HEK293T (cell line): ENCODE measurements at regions not wholly inside any gene's neighbourhood (a gene's known extent, or its start where the extent isn't known, plus 50 kb on each side); places are given as distances from the start of the nearest gene placed in this dataset.

Source experiments
- CTCF ChIA-PET: fragments of 350-600 bp; formaldehyde crosslinking; extraction: SDS; loops from one replicate; lab custom pipeline; 2021; ENCODE audit warnings: antibody characterized with exemption, inconsistent platforms; lab: Yijun Ruan, JAX
- POLR2A ChIA-PET: fragments of 350-600 bp; formaldehyde crosslinking; extraction: SDS; loops from one replicate; lab custom pipeline; 2020; ENCODE audit warnings: antibody characterized with exemption, inconsistent platforms; lab: Yijun Ruan, JAX
- DNase-seq: peaks from one replicate; pipeline ENCODE4 v3.0.0; 2012; ENCODE audit warnings: mixed read lengths; ENCODE audit errors: extremely low spot score
- ARNT ChIP-seq: fragments of 450-650 bp; IDR thresholded peaks from 2 replicates; pipeline ENCODE4 v1.6.1; 2017; ENCODE audit warnings: mild to moderate bottlenecking
- BHLHE40 ChIP-seq: fragments of 450-650 bp; IDR thresholded peaks from 2 replicates; pipeline ENCODE4 v1.6.1; 2016; ENCODE audit warnings: mild to moderate bottlenecking, moderate library complexity, borderline replicate concordance
- CTBP1 ChIP-seq: fragments of 450-650 bp; IDR thresholded peaks from 2 replicates; pipeline ENCODE4 v1.6.1; 2016; ENCODE audit warnings: borderline replicate concordance
- ELF4 ChIP-seq: fragments of 450-650 bp; IDR thresholded peaks from 2 replicates; pipeline ENCODE4 v1.6.1; 2017; ENCODE audit warnings: antibody characterized with exemption
- FOXA1 ChIP-seq: fragments of 450-650 bp; IDR thresholded peaks from 2 replicates; pipeline ENCODE4 v1.6.1; 2016; ENCODE audit warnings: mild to moderate bottlenecking
- FOXK2 ChIP-seq: fragments of 450-650 bp; IDR thresholded peaks from 2 replicates; pipeline ENCODE4 v1.6.1; 2016; ENCODE audit warnings: mild to moderate bottlenecking
- FOXM1 ChIP-seq: fragments of 450-650 bp; IDR thresholded peaks from 2 replicates; pipeline ENCODE4 v1.6.1; 2017; ENCODE audit warnings: mild to moderate bottlenecking, borderline replicate concordance
- HDGF ChIP-seq: fragments of 450-650 bp; IDR thresholded peaks from 2 replicates; pipeline ENCODE4 v1.6.1; 2017; ENCODE audit warnings: antibody characterized with exemption, borderline replicate concordance
- L3MBTL2 ChIP-seq: fragments of 450-650 bp; conservative IDR thresholded peaks from 2 replicates; pipeline ENCODE4 v1.6.1; 2016; ENCODE audit warnings: mild to moderate bottlenecking
- LEF1 ChIP-seq: fragments of 450-650 bp; IDR thresholded peaks from 2 replicates; pipeline ENCODE4 v1.6.1; 2017; ENCODE audit warnings: mild to moderate bottlenecking, borderline replicate concordance
- NFRKB ChIP-seq: fragments of 450-650 bp; IDR thresholded peaks from 2 replicates; pipeline ENCODE4 v1.6.1; 2016; ENCODE audit warnings: mild to moderate bottlenecking, moderate library complexity
- SP1 ChIP-seq: fragments of 450-650 bp; IDR thresholded peaks from 2 replicates; pipeline ENCODE4 v1.6.1; 2017
- SUZ12 ChIP-seq: fragments of 450-650 bp; IDR thresholded peaks from 2 replicates; pipeline ENCODE4 v1.6.1; 2016; ENCODE audit warnings: mild to moderate bottlenecking
- TARDBP ChIP-seq: fragments of 450-650 bp; IDR thresholded peaks from 2 replicates; pipeline ENCODE4 v1.6.1; 2016
- ZNF384 ChIP-seq: fragments of 450-650 bp; IDR thresholded peaks from 2 replicates; pipeline ENCODE4 v1.6.1; 2016
- TF ChIP-seq, protein P1 (sequence below): fragments of 450-650 bp; IDR thresholded peaks from 2 replicates; pipeline ENCODE4 v1.6.1; 2016

DNA sequence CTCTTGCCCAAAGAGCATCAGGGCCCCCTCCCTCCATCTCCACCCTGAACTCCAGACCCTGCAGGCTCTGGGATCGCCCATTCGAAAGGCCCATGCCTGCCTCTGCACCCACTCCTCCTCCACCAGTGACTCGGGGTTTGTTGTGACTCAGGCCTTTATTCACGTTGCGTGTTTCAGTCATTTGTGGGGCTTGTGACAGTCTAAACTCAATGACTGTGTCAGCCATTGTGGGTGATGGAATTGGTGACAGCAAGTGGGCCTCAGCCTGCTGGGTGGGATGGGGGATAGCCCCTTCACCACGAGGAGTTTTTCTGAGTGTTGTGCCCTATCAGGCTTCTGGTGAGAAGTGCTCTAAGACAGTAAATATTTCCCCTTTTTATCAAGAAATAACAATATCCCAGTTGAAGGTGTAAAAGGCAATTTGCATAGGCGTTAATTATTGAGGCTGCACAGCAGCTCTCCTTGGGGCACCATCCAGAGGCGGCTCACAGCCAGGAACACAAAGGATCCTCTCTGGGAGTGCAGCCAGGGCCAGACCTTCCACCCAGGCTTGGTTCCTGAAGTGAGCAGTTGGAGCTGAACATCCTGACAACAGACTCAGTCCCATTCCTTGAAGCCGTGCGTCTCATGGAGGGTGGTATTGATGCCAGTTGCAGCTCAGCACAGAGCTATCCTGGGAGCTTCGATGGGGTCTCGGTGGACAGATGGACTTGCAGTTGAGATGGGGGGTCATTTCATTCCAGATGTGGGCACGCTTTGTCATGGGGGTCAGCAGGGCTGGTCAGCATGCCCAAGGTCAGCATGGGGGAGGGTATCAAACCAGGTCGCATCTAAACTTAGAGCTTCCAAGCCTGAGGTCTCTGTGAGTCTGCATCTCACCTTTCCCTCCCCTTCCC lies 135.6 kb upstream of the CACNA1E start:
- CTCF ChIA-PET: no interaction called here
- POLR2A ChIA-PET: no interaction called here
- TF ChIP-seq CTBP1: no peak
- no peak for TF ChIP-seq LEF1
- TF ChIP-seq, protein P1, sequence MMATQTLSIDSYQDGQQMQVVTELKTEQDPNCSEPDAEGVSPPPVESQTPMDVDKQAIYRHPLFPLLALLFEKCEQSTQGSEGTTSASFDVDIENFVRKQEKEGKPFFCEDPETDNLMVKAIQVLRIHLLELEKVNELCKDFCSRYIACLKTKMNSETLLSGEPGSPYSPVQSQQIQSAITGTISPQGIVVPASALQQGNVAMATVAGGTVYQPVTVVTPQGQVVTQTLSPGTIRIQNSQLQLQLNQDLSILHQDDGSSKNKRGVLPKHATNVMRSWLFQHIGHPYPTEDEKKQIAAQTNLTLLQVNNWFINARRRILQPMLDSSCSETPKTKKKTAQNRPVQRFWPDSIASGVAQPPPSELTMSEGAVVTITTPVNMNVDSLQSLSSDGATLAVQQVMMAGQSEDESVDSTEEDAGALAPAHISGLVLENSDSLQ: no peak
- no peak for TF ChIP-seq ZNF384
- TF ChIP-seq FOXM1: no peak
- TF ChIP-seq SP1: no peak
- DNase-seq: no peak

DNA sequence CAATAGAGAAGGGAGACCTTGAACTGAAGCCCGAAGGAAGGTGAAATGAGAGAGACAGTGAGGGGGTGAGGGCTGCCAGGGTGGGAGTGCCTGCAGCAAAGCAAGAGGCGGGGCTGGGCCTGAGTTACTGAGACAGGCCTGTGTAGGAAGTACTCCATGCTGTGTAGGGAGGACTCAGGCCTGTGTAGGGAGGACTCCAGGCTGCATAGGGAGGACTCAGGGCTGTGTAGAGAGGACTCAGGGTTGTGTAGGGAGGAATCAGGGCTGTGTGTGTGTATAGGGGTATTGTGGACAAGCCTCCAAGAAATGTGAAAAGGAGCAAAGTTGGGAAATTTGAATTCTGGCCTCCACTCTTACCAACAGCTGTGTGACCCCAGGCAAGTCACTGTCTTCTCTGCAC lies 133.8 kb upstream of the CACNA1E start:
- ChIA-PET POLR2A (no interaction called here), CTCF (no interaction called here)
- TF ChIP-seq FOXM1: no peak
- no peak for TF ChIP-seq LEF1
- TF ChIP-seq NFRKB: no peak
- TF ChIP-seq BHLHE40: no peak
- no peak for TF ChIP-seq FOXA1
- no peak for TF ChIP-seq HDGF
- TF ChIP-seq FOXK2: no peak
- no peak for TF ChIP-seq SP1
- no peak for TF ChIP-seq ZNF384
- TF ChIP-seq ELF4: no peak
- no peak for TF ChIP-seq SUZ12
- TF ChIP-seq, protein P1: no peak
- no peak for TF ChIP-seq ARNT
- no peak for TF ChIP-seq TARDBP
- no peak for DNase-seq

DNA sequence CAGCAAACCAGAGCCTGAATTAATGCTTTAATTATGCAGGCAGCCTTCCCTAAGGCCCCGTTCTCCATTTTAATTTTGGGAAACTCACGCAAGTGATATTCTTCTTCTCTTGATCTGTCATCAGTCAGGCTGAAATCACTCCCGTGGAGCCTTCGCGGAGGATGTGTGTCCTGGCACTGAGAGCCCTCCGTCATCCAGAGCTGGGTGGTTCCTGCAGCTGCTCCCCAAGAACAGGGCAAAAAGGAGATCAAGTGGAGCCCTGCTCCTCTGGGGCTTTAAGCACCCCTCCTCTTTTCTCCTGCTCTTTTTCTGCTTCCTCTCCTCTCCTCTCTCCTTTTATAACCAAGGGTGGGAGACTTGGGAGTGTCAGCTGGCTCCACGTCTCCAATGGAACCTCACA lies 133.2 kb upstream of the CACNA1E start:
- TF ChIP-seq FOXK2 (no peak), LEF1 (no peak), BHLHE40 (no peak), TARDBP (no peak), SUZ12 (no peak), FOXM1 (no peak), CTBP1 (no peak), ARNT (no peak), NFRKB (no peak), ZNF384 (no peak), ELF4 (no peak), HDGF (no peak), L3MBTL2 (no peak), SP1 (no peak), FOXA1 (no peak)
- TF ChIP-seq, protein P1: no peak
- CTCF ChIA-PET: no interaction called here
- no peak for DNase-seq
- POLR2A ChIA-PET: no interaction called here

GRCh38 chr1:181351740-181352139 lies 131.6 kb upstream of the CACNA1E start:
- no peak for DNase-seq
- POLR2A ChIA-PET: no interaction called here
- CTCF ChIA-PET: no interaction called here
- no peak for TF ChIP-seq LEF1
- TF ChIP-seq ELF4: no peak
- no peak for TF ChIP-seq CTBP1
- TF ChIP-seq L3MBTL2: no peak
- TF ChIP-seq, protein P1: no peak
- TF ChIP-seq NFRKB: no peak
- no peak for TF ChIP-seq BHLHE40
- TF ChIP-seq TARDBP: no peak
- no peak for TF ChIP-seq FOXK2
- no peak for TF ChIP-seq ARNT
- no peak for TF ChIP-seq FOXM1
- TF ChIP-seq HDGF: no peak
- no peak for TF ChIP-seq SUZ12
- TF ChIP-seq SP1: no peak
- no peak for TF ChIP-seq ZNF384

DNA sequence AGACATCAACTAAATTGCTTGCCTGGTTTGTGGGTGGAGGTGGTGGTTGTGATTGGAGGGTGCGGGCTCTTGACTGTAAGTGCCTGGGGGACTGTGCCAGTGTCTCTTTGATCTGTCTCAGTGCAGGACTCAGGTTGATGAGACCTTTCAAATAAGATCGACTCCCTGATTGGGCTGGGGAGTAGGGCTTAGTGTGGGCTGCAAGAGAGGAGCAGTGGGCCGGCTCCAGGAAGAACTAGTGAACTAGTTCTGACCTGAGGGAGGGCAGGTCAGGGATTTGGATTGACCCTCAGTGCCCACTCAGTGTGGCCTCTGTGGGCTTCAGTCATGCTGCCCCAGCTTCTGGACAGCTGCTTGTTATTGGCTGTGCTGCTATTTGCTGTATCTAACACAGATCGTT lies 130.6 kb upstream of the CACNA1E start:
- TF ChIP-seq FOXA1: no peak
- no peak for TF ChIP-seq LEF1
- no peak for TF ChIP-seq FOXM1
- CTCF ChIA-PET: no interaction called here
- no peak for DNase-seq
- POLR2A ChIA-PET: no interaction called here

DNA sequence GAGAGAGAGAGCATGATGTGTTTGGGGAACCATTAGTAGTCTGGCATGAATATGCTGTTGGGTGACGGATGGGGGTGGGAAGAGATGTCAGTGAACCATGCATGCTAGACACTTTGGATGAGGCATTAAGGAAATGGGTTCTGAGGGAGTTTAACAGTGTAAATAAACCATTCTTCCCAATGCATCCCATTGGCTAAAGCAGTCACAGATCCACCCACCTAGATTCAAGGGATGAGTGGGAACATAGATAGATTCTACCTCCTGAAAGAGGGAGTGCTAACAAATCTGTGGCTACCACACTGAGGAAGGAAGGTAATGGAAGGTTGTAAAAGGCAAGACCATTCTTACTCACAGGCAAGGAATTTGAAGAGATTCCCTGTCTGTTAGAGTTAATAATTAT lies 129.8 kb upstream of the CACNA1E start:
- TF ChIP-seq FOXK2: no peak
- no peak for TF ChIP-seq BHLHE40
- TF ChIP-seq ARNT: no peak
- no peak for DNase-seq
- POLR2A ChIA-PET: no interaction called here
- CTCF ChIA-PET: no interaction called here
